ENCODE measurements at regions not wholly inside any gene's neighbourhood (a gene's known extent, or its start where the extent isn't known, plus 50 kb on each side); places are given as distances from the start of the nearest gene placed in this dataset.

- TF ChIP-seq POLR2A (IDR thresholded peaks at IDR 0.05) (no peak), CTCF (IDR thresholded peaks at IDR 0.05 in 4 of 5, conservative IDR thresholded peaks at IDR 0.05 in 1 of 5) (no peak)
Measured at GRCh38 chr4:145427221-145427620, 54.4 kb upstream of the SMAD1 start.

Data from gastrocnemius medialis (tissue), 4 donors.